T-cell (primary cell): ENCODE measurements at regions not wholly inside any gene's neighbourhood (a gene's known extent, or its start where the extent isn't known, plus 50 kb on each side); places are given as distances from the start of the nearest gene placed in this dataset.

Source experiments
- ATAC-seq, 4 experiments: fragments of 200-7000 bp in 3 of 4; fragments of 150-1000 bp in 1 of 4; cut with Tn5 transposase; replicated peaks in 1 of 4; 1 replicate in 3 of 4; 2 replicates in 1 of 4; pipeline ENCODE4 v1.10.0; 2021; ENCODE audit warnings: moderate library complexity in 3 of 4, mild to moderate bottlenecking in 2 of 4, moderate number of reproducible peaks in 1 of 4
- CTCF ChIA-PET, 2 donors: fragments of 300-600 bp; sonication (Branson Sonifier 250); formaldehyde crosslinking; loops; one replicate each; lab custom pipeline; 2022; ENCODE audit warnings: antibody characterized with exemption in 2 of 2; lab: Charles Lee
- POLR2A ChIA-PET, 2 donors: fragments of 300-600 bp; sonication (Branson Sonifier 250); formaldehyde crosslinking; loops; one replicate each; lab custom pipeline; 2022; ENCODE audit warnings: antibody characterized with exemption in 2 of 2; lab: Charles Lee
- DNase-seq, 35 experiments: peaks; one replicate each; pipeline versions ENCODE4 v3.0.0 to v3.0.0-alpha.2; 2013 to 2023
- H3K27ac ChIP-seq: one replicate; pipeline ENCODE4 v1.5.1; 2013; ENCODE audit warnings: low read length
- H3K27me3 ChIP-seq, 2 experiments: replicated peaks in 1 of 2; 1 replicate in 1 of 2; 2 replicates in 1 of 2; pipeline versions ENCODE4 v1.6.1 to v1.7.0; 2013; ENCODE audit warnings: low read length in 1 of 2, mixed read lengths in 1 of 2; ENCODE audit not compliant: control insufficient read depth in 2 of 2, insufficient read depth in 2 of 2; ENCODE audit errors: extremely low read depth in 1 of 2
- H3K36me3 ChIP-seq, 2 donors: 1 replicate in 1 of 2; 2 replicates in 1 of 2; pipeline versions ENCODE4 v1.6.1 to v1.7.0; 2013; ENCODE audit warnings: low read length in 1 of 2; ENCODE audit not compliant: control insufficient read depth in 2 of 2, insufficient read depth in 1 of 2; ENCODE audit errors: extremely low read depth in 1 of 2
- H3K4me1 ChIP-seq, 2 experiments: 1 replicate in 1 of 2; 2 replicates in 1 of 2; pipeline versions ENCODE4 v1.6.1 to v1.7.0; 2013; ENCODE audit warnings: low read length in 2 of 2, mixed read lengths in 1 of 2; ENCODE audit not compliant: insufficient read depth in 2 of 2, control insufficient read depth in 1 of 2; ENCODE audit errors: extremely low read depth in 1 of 2
- H3K4me3 ChIP-seq, 2 donors: 1 replicate in 1 of 2; 2 replicates in 1 of 2; pipeline versions ENCODE4 v1.5.1 to v1.7.0; 2013; ENCODE audit warnings: mild to moderate bottlenecking in 2 of 2, low read length in 1 of 2, moderate library complexity in 1 of 2; ENCODE audit not compliant: control insufficient read depth in 1 of 2; ENCODE audit errors: extremely low read depth in 1 of 2
- H3K9me3 ChIP-seq: 2 replicates; pipeline ENCODE4 v1.7.0; 2013
- H3K27ac Mint-ChIP-seq, 2 donors: one replicate each; pipeline ENCODE4 v1.8.0; 2020 to 2021; ENCODE audit warnings: mild to moderate bottlenecking in 2 of 2, mixed read lengths in 2 of 2
- H3K27me3 Mint-ChIP-seq, 2 donors: one replicate each; pipeline ENCODE4 v1.8.0; 2021 to 2022; ENCODE audit warnings: mixed read lengths in 2 of 2
- H3K36me3 Mint-ChIP-seq: one replicate; pipeline ENCODE4 v1.8.0; 2021; ENCODE audit warnings: mixed read lengths
- H3K4me1 Mint-ChIP-seq, 3 donors: one replicate each; pipeline ENCODE4 v1.8.0; 2020 to 2022; ENCODE audit warnings: mixed read lengths in 3 of 3, mild to moderate bottlenecking in 1 of 3
- H3K4me3 Mint-ChIP-seq, 3 donors: one replicate each; pipeline ENCODE4 v1.8.0; 2020 to 2022; ENCODE audit warnings: mild to moderate bottlenecking in 3 of 3, mixed read lengths in 3 of 3, moderate library complexity in 3 of 3
- H3K9me3 Mint-ChIP-seq, 3 donors: one replicate each; pipeline ENCODE4 v1.8.0; 2020 to 2022; ENCODE audit warnings: mixed read lengths in 3 of 3
- WGBS: methylation state at CpG from one replicate; pipeline ENCODE4 v1.1.5; 2013; ENCODE audit warnings: missing lambda C conversion rate; ENCODE audit not compliant: insufficient coverage; 5-methylcytosine and 5-hydroxymethylcytosine counted together

DNA sequence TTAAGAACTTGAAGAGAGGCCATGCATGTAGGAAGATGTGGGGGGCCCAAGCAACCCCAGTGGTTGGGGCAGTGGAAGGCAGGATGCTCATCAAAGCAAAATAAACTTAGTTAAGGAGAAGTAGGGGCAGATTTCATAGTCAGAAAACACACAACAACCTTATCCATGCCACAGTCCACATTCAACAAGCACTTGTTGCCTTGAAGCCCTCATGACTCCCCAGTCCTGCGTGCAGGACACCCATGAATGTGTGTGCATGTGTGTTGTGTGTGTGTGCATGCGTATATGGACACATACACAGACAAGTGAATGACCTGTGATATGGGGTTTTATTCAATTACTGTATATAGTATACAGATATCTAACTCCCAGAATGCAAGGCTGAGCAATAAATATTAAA, 186.9 kb downstream of the PSMG1 start:
- no peaks in the 10 kb centered on the region for H3K36me3 Mint-ChIP-seq
- WGBS: no CpG with 5 or more reads among the region's 2 CpGs
- CTCF ChIA-PET: no interaction called here

DNA sequence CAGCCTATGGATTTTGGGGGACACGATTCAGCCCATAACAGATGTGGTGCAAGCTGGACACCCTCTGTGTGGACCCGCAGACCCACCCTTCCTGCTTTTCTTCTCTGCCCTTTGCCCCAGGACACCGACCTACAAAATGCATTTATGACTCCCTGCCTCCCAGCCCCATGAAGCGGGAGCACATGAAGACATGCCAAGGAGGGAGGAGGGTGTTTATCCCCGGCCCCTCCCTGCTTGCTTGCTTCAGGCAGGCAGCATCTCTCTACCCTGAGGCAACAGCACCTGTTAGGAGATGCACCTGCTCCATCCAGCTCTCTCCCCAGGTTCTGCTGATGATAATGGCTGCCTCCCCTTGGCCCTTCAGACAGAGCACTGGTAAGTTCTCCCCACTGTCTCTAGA, 187.5 kb downstream of the PSMG1 start:
- Histone ChIP-seq H3K36me3 (no peaks in the 10 kb centered on the region), H3K9me3 (no peaks in the 10 kb centered on the region), H3K27ac (no peak overlapping the region), H3K27me3 (peaks cover 0 to 7% of the 10 kb centered on the region in 2 experiments), H3K4me1 (no peaks in the 10 kb centered on the region), H3K4me3 (no peak overlapping the region)
- H3K36me3 Mint-ChIP-seq: no peaks in the 10 kb centered on the region
- no peak overlapping the region for H3K4me3 Mint-ChIP-seq
- no peak for ATAC-seq
- H3K4me1 Mint-ChIP-seq: no peaks in the 10 kb centered on the region
- ChIA-PET POLR2A (no interaction called here), CTCF (no interaction called here)
- H3K9me3 Mint-ChIP-seq: no peaks in the 10 kb centered on the region
- DNase-seq: no peak
- H3K27ac Mint-ChIP-seq: no peak overlapping the region
- WGBS: no CpG with 5 or more reads among the region's 5 CpGs
- peaks cover 6 to 32% of the 10 kb centered on the region in 2 donors for H3K27me3 Mint-ChIP-seq

More for the DNA sequence above, 186.9 kb downstream of the PSMG1 start:
- DNase-seq: no peak
- Histone ChIP-seq H3K27me3 (peaks cover 0 to 9% of the 10 kb centered on the region in 2 experiments), H3K36me3 (no peaks in the 10 kb centered on the region), H3K27ac (no peak overlapping the region), H3K9me3 (no peaks in the 10 kb centered on the region), H3K4me1 (no peaks in the 10 kb centered on the region), H3K4me3 (no peak overlapping the region)
- H3K4me3 Mint-ChIP-seq: no peak overlapping the region
- H3K4me1 Mint-ChIP-seq: no peaks in the 10 kb centered on the region
- ATAC-seq: no peak
- POLR2A ChIA-PET: no interaction called here
- H3K9me3 Mint-ChIP-seq: no peaks in the 10 kb centered on the region
- H3K27me3 Mint-ChIP-seq: peaks cover 9 to 29% of the 10 kb centered on the region in 2 donors
- H3K27ac Mint-ChIP-seq: no peak overlapping the region

DNA sequence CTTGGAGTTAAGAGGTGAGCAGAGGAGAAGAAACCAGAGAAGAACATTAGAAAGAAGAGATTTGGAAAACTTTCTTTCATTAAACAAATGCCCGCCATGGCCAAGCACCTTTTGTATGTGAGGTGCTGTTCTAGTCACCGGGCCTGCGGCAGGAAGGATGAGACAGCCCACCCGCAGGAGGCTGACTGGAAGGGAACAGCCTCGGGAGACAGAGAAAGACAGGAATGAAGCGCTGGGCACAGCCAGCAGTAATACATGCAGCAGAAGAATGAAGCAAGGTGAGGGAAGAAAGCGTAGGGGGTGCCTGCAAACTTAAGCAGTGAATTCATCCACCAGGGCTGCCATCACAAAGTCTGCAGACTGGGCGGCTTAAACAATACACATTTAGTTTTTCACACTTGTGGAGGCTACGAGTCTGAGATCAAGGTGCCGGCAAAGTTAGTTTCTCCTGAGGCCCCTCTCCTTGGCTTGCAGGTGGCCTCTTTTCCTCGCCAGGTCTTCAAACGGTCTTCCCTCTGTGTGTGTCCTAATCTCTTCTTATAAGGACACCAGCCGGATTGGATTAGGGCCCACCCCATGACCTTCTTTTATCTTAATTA, 188.1 kb downstream of the PSMG1 start:
- ATAC-seq: no peak

DNA sequence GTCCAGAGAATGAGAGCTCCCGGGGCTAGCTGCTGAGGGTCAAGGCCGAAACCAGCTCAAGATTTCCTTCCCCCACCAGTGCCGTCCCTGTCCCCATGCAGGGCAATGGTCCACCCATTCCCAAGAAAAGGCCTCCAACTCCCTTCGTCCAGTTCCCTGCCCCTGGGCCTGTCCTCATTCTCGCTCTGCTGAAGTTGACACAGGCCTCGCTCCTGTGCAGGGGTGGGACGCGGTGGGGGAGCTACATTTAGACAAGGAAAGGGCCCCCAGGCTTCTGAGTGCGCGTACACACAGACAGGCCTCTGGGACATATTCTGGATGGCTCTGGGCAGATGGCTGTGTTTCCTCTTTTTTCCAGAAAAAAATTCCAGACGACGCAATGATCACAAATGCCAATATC, 188.3 kb downstream of the ETS2 start:
- ATAC-seq: no peak
- CTCF ChIA-PET: no interaction called here

More for the DNA sequence above, 188.1 kb downstream of the PSMG1 start:
- CTCF ChIA-PET: no interaction called here
- H3K4me3 ChIP-seq: no peak overlapping the region
- Mint-ChIP-seq H3K4me3 (no peak overlapping the region), H3K27me3 (peaks cover 6 to 31% of the 10 kb centered on the region in 2 donors), H3K4me1 (no peaks in the 10 kb centered on the region), H3K27ac (no peak overlapping the region), H3K9me3 (no peaks in the 10 kb centered on the region), H3K36me3 (no peaks in the 10 kb centered on the region)
- H3K36me3 ChIP-seq: no peaks in the 10 kb centered on the region
- peaks cover 0 to 12% of the 10 kb centered on the region in 2 experiments for H3K27me3 ChIP-seq
- H3K9me3 ChIP-seq: no peaks in the 10 kb centered on the region
- H3K4me1 ChIP-seq: no peaks in the 10 kb centered on the region
- H3K27ac ChIP-seq: no peak overlapping the region
- no peak for DNase-seq
- 80% methylated on average over 8 of the region's 13 CpGs for WGBS
- POLR2A ChIA-PET: no interaction called here

DNA sequence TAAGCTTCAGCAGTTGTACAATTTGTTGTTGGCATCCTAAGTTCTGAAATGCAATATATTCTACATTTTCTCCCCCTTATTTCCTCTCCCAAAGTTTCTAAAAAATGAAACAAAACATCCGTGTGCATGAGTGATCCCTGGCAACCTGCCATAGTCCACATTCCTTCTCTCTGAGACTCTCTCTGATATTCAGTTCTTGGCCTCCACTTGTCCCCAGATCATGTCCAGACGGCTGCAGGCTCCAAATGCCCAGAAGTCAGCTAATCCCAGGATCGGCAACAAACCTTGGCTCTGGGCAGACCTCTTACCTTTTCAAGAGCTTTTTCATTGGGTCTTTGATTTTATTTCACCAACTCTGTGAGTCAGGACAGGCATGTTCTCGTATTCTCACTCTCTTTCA, 187.8 kb downstream of the ETS2 start:
- no peaks in the 10 kb centered on the region for H3K36me3 Mint-ChIP-seq
- no peaks in the 10 kb centered on the region for H3K4me1 ChIP-seq
- H3K9me3 ChIP-seq: no peaks in the 10 kb centered on the region
- H3K4me3 ChIP-seq: no peak overlapping the region
- no peak for DNase-seq
- ChIA-PET CTCF (no interaction called here), POLR2A (no interaction called here)
- ATAC-seq: no peak
- 79% methylated on average over 4 of the region's 4 CpGs for WGBS
- no peak overlapping the region for H3K4me3 Mint-ChIP-seq
- H3K27ac Mint-ChIP-seq: no peak overlapping the region
- H3K27me3 ChIP-seq: peaks cover 0 to 27% of the 10 kb centered on the region in 2 experiments
- no peaks in the 10 kb centered on the region for H3K36me3 ChIP-seq
- peaks cover 13 to 37% of the 10 kb centered on the region in 2 donors for H3K27me3 Mint-ChIP-seq
- no peaks in the 10 kb centered on the region for H3K4me1 Mint-ChIP-seq
- no peak overlapping the region for H3K27ac ChIP-seq
- H3K9me3 Mint-ChIP-seq: no peaks in the 10 kb centered on the region

More for the DNA sequence above, 188.3 kb downstream of the ETS2 start:
- Mint-ChIP-seq H3K36me3 (no peaks in the 10 kb centered on the region), H3K27me3 (peaks cover 9 to 33% of the 10 kb centered on the region in 2 donors), H3K4me1 (no peaks in the 10 kb centered on the region), H3K4me3 (no peak overlapping the region), H3K27ac (no peak overlapping the region), H3K9me3 (no peaks in the 10 kb centered on the region)
- no peak for DNase-seq
- H3K4me1 ChIP-seq: no peaks in the 10 kb centered on the region
- H3K9me3 ChIP-seq: no peaks in the 10 kb centered on the region
- WGBS: 85% methylated on average over 7 of the region's 12 CpGs
- POLR2A ChIA-PET: no interaction called here
- no peaks in the 10 kb centered on the region for H3K36me3 ChIP-seq
- H3K27me3 ChIP-seq: peaks cover 0 to 22% of the 10 kb centered on the region in 2 experiments
- H3K4me3 ChIP-seq: no peak overlapping the region
- H3K27ac ChIP-seq: no peak overlapping the region

DNA sequence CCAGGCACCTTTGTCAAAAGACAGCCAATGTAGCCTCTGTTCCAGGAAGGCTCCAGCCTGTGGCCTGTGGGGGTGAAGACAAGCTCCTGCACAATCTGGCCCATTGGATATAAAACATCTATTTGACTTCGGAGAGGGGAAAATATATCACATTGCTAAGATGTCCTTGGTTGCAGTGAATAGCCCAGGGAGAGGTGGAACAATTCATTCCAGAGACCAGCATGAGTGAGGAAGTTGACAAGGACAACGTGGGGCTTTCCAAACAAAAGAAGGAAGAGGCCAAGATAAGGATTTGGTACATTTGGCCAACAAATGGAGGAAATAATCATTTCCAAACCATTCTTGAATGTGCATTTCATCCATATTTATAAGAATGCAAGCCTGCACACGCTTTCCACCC, 187.0 kb downstream of the ETS2 start:
- no peaks in the 10 kb centered on the region for H3K9me3 Mint-ChIP-seq
- H3K27me3 ChIP-seq: peaks cover 0 to 31% of the 10 kb centered on the region in 2 experiments
- no peaks in the 10 kb centered on the region for H3K9me3 ChIP-seq
- H3K4me1 ChIP-seq: no peaks in the 10 kb centered on the region
- ATAC-seq: no peak
- 74% methylated on average over 2 of the region's 3 CpGs for WGBS
- DNase-seq: no peak
- CTCF ChIA-PET: no interaction called here
- H3K36me3 ChIP-seq: no peaks in the 10 kb centered on the region
- no peaks in the 10 kb centered on the region for H3K4me1 Mint-ChIP-seq
- no peak overlapping the region for H3K4me3 ChIP-seq
- H3K27ac ChIP-seq: no peak overlapping the region
- no peaks in the 10 kb centered on the region for H3K36me3 Mint-ChIP-seq
- no peak overlapping the region for H3K4me3 Mint-ChIP-seq
- no peak overlapping the region for H3K27ac Mint-ChIP-seq
- POLR2A ChIA-PET: no interaction called here
- H3K27me3 Mint-ChIP-seq: peaks cover 18 to 44% of the 10 kb centered on the region in 2 donors

DNA sequence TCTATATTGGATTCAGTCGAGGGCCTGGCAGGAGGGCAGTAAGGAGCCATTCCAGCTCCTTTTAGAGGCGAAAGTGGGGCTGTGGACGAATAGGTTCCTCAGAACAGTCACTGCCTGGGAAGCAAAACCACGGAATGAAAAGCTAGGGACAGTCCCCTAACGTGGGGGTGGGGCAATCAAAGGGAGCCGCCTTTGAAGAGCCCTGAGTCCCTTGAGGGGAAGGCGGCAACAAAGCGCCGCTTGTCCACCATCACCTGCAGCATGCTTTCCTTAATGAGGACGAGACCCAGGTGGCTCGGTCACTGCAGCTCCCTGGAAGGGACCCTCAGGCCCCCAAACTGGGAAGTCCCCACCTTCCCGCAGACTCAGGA, 184.7 kb downstream of the ETS2 start:
- no peak overlapping the region for H3K27ac ChIP-seq
- H3K27me3 ChIP-seq: peaks cover 0 to 41% of the 10 kb centered on the region in 2 experiments
- ChIA-PET POLR2A (no interaction called here), CTCF (no interaction called here)
- Mint-ChIP-seq H3K27me3 (peaks cover 33 to 56% of the 10 kb centered on the region in 2 donors), H3K36me3 (no peaks in the 10 kb centered on the region), H3K4me1 (peaks cover 5 to 8% (median 7%) of the 10 kb centered on the region in 3 donors), H3K9me3 (no peaks in the 10 kb centered on the region), H3K27ac (no peak overlapping the region), H3K4me3 (no peak overlapping the region)
- no peaks in the 10 kb centered on the region for H3K9me3 ChIP-seq
- ATAC-seq: no peak
- H3K36me3 ChIP-seq: no peaks in the 10 kb centered on the region
- peaks cover 0 to 4% of the 10 kb centered on the region in 2 experiments for H3K4me1 ChIP-seq
- H3K4me3 ChIP-seq: no peak overlapping the region
- DNase-seq: no peak
- 61% methylated on average over 12 of the region's 12 CpGs for WGBS
